PFSK-1 (cell line): ENCODE measurements at regions not wholly inside any gene's neighbourhood (a gene's known extent, or its start where the extent isn't known, plus 50 kb on each side); places are given as distances from the start of the nearest gene placed in this dataset.

Source experiments
- FOXP2 ChIP-seq: optimal IDR thresholded peaks from 2 replicates; pipeline ENCODE3; 2011; ENCODE audit warnings: borderline replicate concordance, control low read depth, inconsistent platforms; ENCODE audit not compliant: insufficient read depth; ENCODE audit errors: extremely low read length, extremely low read depth
- SIN3A ChIP-seq: IDR thresholded peaks from 2 replicates; pipeline ENCODE4 v1.6.1; 2012; ENCODE audit warnings: mild to moderate bottlenecking, low read length, moderate library complexity, borderline replicate concordance; ENCODE audit not compliant: insufficient read depth

GRCh38 chr5:158286827-158287226 is 427.9 kb upstream of the CLINT1 start:
- TF ChIP-seq SIN3A (no peak), FOXP2 (no peak)
